Fibroblast of skin of left quadriceps (primary cell): ENCODE measurements at regions not wholly inside any gene's neighbourhood (a gene's known extent, or its start where the extent isn't known, plus 50 kb on each side); places are given as distances from the start of the nearest gene placed in this dataset.

Experiments used
- DNase-seq, 2 experiments: peaks; one replicate each; pipeline ENCODE4 v3.0.0-alpha.2; 2013; ENCODE audit warnings: low read depth in 2 of 2

GRCh38 chr5:135662683-135663082 lies 83.9 kb upstream of the CXCL14 start:
- DNase-seq: no peak

GRCh38 chr5:135662061-135662481 lies 83.3 kb upstream of the CXCL14 start:
- DNase-seq: no peak

GRCh38 chr5:135660826-135661575 lies 82.2 kb upstream of the CXCL14 start:
- DNase-seq: no peak

- no peak for DNase-seq
Measured at GRCh38 chr5:135657536-135658305, 78.9 kb upstream of the CXCL14 start.

GRCh38 chr5:135655468-135655815 lies 76.7 kb upstream of the CXCL14 start:
- DNase-seq: no peak

- DNase-seq: no peak
Measured at GRCh38 chr5:135654761-135655467, 76.1 kb upstream of the CXCL14 start.

- no peak for DNase-seq
Measured at GRCh38 chr5:135651156-135651555, 72.4 kb upstream of the CXCL14 start.

GRCh38 chr5:135650081-135650480 lies 71.3 kb upstream of the CXCL14 start:
- no peak for DNase-seq

- DNase-seq: no peak
Measured at GRCh38 chr5:135649435-135649834, 70.6 kb upstream of the CXCL14 start.

GRCh38 chr5:135648116-135648515 lies 69.3 kb upstream of the CXCL14 start:
- no peak for DNase-seq

GRCh38 chr5:135645336-135646180 lies 66.8 kb upstream of the CXCL14 start:
- DNase-seq: no peak

GRCh38 chr5:135644816-135645215 lies 66.0 kb upstream of the CXCL14 start:
- no peak for DNase-seq

- DNase-seq: no peak
Measured at GRCh38 chr5:135643881-135644766, 65.3 kb upstream of the CXCL14 start.

- DNase-seq: no peak
Measured at GRCh38 chr5:135642934-135643333, 64.1 kb upstream of the CXCL14 start.

GRCh38 chr5:135642488-135642870 lies 63.7 kb upstream of the CXCL14 start:
- DNase-seq: no peak

- no peak for DNase-seq
Measured at GRCh38 chr5:135641734-135642487, 63.1 kb upstream of the CXCL14 start.

GRCh38 chr5:135641319-135641718 lies 62.5 kb upstream of the CXCL14 start:
- no peak for DNase-seq

GRCh38 chr5:135635451-135635850 lies 56.7 kb upstream of the CXCL14 start:
- peak in 1 of 2 experiments; percentile 4 for DNase-seq

GRCh38 chr5:135632798-135633197 lies 54.0 kb upstream of the CXCL14 start:
- DNase-seq: no peak

GRCh38 chr5:135631391-135631790 lies 52.6 kb upstream of the CXCL14 start:
- no peak for DNase-seq
